ENCODE measurements at regions not wholly inside any gene's neighbourhood (a gene's known extent, or its start where the extent isn't known, plus 50 kb on each side); places are given as distances from the start of the nearest gene placed in this dataset.

DNA sequence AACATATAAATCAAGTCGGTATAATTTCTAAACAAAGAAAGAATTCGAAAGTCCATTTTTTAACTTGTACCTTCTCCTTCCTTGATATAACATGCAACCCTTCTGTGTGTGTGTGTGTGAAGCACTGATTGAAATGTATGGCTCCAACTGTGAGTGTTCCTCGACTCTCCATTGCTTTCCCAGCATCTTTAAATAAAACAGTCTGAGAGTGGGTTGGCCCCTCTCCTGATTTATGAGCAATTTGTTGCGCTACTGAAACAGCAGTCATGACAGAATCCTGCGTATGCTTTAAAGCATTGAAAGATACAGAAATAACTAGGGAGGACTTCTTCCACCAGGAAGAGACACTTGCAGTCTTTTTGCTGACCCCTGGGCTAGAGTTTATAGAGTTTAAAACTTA is 340.0 kb upstream of the SATB1 start (continued):
- TF ChIP-seq, protein P1, sequence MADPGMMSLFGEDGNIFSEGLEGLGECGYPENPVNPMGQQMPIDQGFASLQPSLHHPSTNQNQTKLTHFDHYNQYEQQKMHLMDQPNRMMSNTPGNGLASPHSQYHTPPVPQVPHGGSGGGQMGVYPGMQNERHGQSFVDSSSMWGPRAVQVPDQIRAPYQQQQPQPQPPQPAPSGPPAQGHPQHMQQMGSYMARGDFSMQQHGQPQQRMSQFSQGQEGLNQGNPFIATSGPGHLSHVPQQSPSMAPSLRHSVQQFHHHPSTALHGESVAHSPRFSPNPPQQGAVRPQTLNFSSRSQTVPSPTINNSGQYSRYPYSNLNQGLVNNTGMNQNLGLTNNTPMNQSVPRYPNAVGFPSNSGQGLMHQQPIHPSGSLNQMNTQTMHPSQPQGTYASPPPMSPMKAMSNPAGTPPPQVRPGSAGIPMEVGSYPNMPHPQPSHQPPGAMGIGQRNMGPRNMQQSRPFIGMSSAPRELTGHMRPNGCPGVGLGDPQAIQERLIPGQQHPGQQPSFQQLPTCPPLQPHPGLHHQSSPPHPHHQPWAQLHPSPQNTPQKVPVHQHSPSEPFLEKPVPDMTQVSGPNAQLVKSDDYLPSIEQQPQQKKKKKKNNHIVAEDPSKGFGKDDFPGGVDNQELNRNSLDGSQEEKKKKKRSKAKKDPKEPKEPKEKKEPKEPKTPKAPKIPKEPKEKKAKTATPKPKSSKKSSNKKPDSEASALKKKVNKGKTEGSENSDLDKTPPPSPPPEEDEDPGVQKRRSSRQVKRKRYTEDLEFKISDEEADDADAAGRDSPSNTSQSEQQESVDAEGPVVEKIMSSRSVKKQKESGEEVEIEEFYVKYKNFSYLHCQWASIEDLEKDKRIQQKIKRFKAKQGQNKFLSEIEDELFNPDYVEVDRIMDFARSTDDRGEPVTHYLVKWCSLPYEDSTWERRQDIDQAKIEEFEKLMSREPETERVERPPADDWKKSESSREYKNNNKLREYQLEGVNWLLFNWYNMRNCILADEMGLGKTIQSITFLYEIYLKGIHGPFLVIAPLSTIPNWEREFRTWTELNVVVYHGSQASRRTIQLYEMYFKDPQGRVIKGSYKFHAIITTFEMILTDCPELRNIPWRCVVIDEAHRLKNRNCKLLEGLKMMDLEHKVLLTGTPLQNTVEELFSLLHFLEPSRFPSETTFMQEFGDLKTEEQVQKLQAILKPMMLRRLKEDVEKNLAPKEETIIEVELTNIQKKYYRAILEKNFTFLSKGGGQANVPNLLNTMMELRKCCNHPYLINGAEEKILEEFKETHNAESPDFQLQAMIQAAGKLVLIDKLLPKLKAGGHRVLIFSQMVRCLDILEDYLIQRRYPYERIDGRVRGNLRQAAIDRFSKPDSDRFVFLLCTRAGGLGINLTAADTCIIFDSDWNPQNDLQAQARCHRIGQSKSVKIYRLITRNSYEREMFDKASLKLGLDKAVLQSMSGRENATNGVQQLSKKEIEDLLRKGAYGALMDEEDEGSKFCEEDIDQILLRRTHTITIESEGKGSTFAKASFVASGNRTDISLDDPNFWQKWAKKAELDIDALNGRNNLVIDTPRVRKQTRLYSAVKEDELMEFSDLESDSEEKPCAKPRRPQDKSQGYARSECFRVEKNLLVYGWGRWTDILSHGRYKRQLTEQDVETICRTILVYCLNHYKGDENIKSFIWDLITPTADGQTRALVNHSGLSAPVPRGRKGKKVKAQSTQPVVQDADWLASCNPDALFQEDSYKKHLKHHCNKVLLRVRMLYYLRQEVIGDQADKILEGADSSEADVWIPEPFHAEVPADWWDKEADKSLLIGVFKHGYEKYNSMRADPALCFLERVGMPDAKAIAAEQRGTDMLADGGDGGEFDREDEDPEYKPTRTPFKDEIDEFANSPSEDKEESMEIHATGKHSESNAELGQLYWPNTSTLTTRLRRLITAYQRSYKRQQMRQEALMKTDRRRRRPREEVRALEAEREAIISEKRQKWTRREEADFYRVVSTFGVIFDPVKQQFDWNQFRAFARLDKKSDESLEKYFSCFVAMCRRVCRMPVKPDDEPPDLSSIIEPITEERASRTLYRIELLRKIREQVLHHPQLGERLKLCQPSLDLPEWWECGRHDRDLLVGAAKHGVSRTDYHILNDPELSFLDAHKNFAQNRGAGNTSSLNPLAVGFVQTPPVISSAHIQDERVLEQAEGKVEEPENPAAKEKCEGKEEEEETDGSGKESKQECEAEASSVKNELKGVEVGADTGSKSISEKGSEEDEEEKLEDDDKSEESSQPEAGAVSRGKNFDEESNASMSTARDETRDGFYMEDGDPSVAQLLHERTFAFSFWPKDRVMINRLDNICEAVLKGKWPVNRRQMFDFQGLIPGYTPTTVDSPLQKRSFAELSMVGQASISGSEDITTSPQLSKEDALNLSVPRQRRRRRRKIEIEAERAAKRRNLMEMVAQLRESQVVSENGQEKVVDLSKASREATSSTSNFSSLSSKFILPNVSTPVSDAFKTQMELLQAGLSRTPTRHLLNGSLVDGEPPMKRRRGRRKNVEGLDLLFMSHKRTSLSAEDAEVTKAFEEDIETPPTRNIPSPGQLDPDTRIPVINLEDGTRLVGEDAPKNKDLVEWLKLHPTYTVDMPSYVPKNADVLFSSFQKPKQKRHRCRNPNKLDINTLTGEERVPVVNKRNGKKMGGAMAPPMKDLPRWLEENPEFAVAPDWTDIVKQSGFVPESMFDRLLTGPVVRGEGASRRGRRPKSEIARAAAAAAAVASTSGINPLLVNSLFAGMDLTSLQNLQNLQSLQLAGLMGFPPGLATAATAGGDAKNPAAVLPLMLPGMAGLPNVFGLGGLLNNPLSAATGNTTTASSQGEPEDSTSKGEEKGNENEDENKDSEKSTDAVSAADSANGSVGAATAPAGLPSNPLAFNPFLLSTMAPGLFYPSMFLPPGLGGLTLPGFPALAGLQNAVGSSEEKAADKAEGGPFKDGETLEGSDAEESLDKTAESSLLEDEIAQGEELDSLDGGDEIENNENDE (IDR thresholded peaks at IDR 0.05; ENCODE audit: insufficient replicate concordance, low read length), result no peak
- TF ChIP-seq SP2 (IDR thresholded peaks at IDR 0.05; ENCODE audit: low read length) (no peak), GTF2F1 (IDR thresholded peaks at IDR 0.05; ENCODE audit: borderline replicate concordance, low read depth, low read length) (no peak)

Data from H1 (cell line).